Brain microvascular endothelial cell (primary cell): ENCODE measurements at regions not wholly inside any gene's neighbourhood (a gene's known extent, or its start where the extent isn't known, plus 50 kb on each side); places are given as distances from the start of the nearest gene placed in this dataset.

Experiments
- DNase-seq: peaks from one replicate; pipeline ENCODE4 v3.0.0-alpha.2; 2020
- H3K27ac ChIP-seq: fragments of 250-450 bp; sonication (Bioruptor Pico); 2 replicates; pipeline ENCODE4 v1.5.1; 2020; ENCODE audit warnings: mild to moderate bottlenecking, moderate library complexity
- H3K27me3 ChIP-seq: fragments of 250-450 bp; sonication (Bioruptor Pico); replicated peaks from 2 replicates; pipeline ENCODE4 v1.5.1; 2020; ENCODE audit warnings: mild to moderate bottlenecking
- H3K36me3 ChIP-seq: fragments of 250-450 bp; sonication (Bioruptor Pico); replicated peaks from 2 replicates; pipeline ENCODE4 v1.5.1; 2020; ENCODE audit warnings: mild to moderate bottlenecking
- H3K4me3 ChIP-seq: 2 replicates; pipeline ENCODE4 v1.5.1; 2011; ENCODE audit warnings: low read depth, mild to moderate bottlenecking, control low read depth, low read length, moderate library complexity
- in situ Hi-C: cut with HindIII; loops from 2 replicates; pipeline ENCODE4 v1.10.0; 2017; ENCODE audit warnings: low sequenced_read_pairs, low pct_ligation_motif_present
- TF ChIP-seq, protein P1 (sequence below): IDR thresholded peaks from 2 replicates; pipeline ENCODE4 v1.5.1; 2011; ENCODE audit warnings: low read depth, mild to moderate bottlenecking, moderate library complexity, low read length, control low read depth, inconsistent platforms; ENCODE audit errors: missing control alignments

DNA sequence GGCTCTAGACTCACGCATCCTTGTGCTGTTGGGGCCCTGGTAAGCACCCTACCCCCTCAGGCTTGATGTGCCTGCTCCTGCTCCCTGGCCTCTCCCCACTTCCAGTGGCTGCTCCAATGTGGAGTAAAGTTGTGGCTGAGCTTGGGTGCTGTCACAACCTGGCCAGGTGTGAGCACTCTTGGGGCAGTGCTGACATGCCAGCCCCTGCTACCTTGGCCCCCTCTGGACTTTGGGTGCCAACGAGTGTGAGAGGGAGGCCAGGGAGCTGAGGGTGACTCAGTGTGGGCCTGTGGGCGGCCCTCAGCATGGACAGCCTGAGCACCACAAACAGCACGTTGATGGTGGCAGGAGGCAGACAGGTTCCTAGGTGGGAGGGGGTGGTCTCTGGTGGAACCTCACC is 870.2 kb upstream of the C9orf72 start:
- H3K27ac ChIP-seq: no peak overlapping the region
- TF ChIP-seq, protein P1, sequence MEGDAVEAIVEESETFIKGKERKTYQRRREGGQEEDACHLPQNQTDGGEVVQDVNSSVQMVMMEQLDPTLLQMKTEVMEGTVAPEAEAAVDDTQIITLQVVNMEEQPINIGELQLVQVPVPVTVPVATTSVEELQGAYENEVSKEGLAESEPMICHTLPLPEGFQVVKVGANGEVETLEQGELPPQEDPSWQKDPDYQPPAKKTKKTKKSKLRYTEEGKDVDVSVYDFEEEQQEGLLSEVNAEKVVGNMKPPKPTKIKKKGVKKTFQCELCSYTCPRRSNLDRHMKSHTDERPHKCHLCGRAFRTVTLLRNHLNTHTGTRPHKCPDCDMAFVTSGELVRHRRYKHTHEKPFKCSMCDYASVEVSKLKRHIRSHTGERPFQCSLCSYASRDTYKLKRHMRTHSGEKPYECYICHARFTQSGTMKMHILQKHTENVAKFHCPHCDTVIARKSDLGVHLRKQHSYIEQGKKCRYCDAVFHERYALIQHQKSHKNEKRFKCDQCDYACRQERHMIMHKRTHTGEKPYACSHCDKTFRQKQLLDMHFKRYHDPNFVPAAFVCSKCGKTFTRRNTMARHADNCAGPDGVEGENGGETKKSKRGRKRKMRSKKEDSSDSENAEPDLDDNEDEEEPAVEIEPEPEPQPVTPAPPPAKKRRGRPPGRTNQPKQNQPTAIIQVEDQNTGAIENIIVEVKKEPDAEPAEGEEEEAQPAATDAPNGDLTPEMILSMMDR: no peak
- in situ Hi-C loops: no loop called here
- no peak overlapping the region for H3K4me3 ChIP-seq
- no peaks in the 10 kb centered on the region for H3K36me3 ChIP-seq
- H3K27me3 ChIP-seq: no peaks in the 10 kb centered on the region
- DNase-seq: no peak

DNA sequence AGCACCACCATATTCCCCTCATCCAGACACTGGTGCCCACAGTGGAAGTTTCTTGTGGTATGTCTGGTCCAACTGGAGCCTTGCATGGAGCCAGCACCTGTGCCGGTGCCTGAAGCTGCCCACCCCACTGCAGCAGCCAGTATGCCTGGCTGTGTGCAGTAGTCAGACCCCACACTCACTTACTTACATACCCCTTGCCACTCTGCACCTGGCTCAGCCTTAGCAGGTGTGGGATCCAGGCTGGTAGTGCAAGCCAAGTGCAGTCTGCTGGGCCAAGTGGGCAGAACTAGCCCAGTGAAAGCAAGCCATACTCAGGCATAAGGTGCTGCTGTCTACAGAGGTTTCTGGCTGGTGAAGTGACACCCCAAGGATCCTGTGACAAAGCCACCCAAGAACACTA is 871.4 kb upstream of the C9orf72 start:
- TF ChIP-seq, protein P1: no peak
- no peak for DNase-seq
- H3K27ac ChIP-seq: no peak overlapping the region
- H3K4me3 ChIP-seq: no peak overlapping the region
- in situ Hi-C loops: no loop called here
- no peaks in the 10 kb centered on the region for H3K27me3 ChIP-seq
- H3K36me3 ChIP-seq: no peaks in the 10 kb centered on the region

DNA sequence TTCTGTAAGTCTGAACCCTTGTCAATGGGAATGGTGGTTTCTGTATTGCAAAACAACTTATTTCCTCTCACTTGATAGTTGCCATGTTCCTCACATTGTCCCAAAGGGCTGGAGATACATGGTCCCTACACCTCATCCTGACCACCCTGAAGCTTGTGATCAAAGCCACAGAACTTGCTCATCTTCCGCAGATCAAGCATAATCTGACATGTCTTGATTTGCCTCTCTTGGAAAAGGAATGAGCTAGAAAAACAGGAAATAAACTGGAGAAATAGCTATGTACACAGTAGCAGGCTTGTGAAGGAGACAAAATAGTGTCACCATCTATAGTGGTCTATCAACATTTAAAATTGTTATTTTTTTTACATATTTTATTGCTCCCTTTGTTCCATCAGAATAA is 871.9 kb upstream of the C9orf72 start:
- TF ChIP-seq, protein P1: no peak
- in situ Hi-C loops: no loop called here

DNA sequence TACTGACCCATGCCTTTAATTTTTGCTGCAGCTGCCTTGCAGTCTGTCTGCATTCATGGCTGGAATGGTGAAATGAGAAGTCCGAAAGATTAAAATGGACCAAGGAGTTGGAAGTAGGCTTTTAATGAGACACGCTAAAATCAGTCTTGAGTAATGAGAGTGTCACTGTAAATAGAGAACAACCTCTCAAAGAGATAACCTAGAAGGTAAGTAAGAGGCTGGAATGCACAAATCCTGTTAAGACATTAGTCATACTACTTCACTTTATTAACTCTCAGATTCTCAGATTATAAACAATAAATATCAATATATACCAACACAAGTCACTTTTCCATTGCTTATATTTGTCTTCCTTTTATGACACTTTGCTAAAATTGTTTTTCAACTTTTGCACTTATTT is 880.6 kb upstream of the C9orf72 start:
- Histone ChIP-seq H3K4me3 (no peak overlapping the region), H3K27me3 (no peaks in the 10 kb centered on the region), H3K36me3 (no peaks in the 10 kb centered on the region), H3K27ac (no peak overlapping the region)
- in situ Hi-C loops: no loop called here
- TF ChIP-seq, protein P1: no peak
- no peak for DNase-seq

More for the DNA sequence above, 871.9 kb upstream of the C9orf72 start:
- Histone ChIP-seq H3K4me3 (no peak overlapping the region), H3K36me3 (no peaks in the 10 kb centered on the region), H3K27me3 (no peaks in the 10 kb centered on the region), H3K27ac (no peak overlapping the region)
- no peak for DNase-seq

DNA sequence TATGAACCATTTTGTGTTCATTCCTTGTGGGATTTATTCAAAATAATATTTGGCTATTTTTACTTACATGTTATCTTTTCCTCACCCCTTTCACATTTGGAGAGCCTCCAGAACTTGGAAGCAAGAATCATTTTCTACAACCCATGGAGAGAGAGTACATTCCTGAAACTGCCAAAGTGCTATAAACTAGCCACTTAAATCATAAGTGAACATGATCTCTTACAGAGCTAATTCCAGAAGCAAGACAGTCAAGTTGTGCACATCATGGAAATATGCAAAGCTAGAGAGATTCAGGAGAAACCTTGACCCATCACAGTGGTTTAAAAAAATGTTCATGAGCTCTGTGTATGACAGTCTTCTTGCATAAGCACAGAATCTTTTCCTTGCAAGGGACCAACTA is 883.6 kb upstream of the C9orf72 start:
- Histone ChIP-seq H3K27me3 (no peaks in the 10 kb centered on the region), H3K4me3 (no peak overlapping the region), H3K27ac (no peak overlapping the region), H3K36me3 (no peaks in the 10 kb centered on the region)
- DNase-seq: no peak
- TF ChIP-seq, protein P1: no peak
- in situ Hi-C loops: no loop called here

DNA sequence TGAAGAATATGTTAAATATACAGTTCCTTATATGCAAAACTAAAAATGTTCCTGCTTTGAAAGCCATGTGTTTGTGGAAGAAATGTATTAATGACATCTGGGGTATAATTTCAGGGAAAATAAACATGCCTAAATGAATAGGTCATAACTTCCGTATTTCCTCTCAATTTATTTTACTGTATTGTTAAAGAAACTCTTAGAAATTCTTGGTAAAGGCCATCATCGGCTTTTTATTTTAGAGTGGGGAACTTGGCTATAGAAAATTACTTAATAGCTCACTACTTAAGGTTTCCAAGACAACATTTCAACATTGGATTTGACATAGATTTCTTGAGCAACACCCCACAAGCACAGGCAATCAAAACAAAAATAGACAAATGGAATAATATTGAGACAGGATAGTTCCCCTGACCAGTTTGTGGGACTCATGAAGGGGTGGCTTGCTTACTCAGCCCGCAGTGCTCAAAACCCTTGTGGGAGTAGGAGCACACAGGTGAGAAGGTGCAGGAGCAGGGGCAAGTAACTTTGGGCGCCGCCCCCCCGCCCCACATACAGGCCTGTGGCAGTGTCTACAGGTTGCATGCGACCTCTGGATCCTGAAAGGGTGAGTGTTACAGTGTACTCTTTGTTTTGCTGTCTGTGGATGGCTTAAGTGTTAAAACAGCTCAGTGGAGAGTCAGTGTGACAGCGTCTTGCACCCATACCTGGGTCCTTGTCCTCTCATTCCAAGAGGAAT is 891.4 kb upstream of the C9orf72 start:
- no peaks in the 10 kb centered on the region for H3K27me3 ChIP-seq
- no peaks in the 10 kb centered on the region for H3K36me3 ChIP-seq
- no peak overlapping the region for H3K27ac ChIP-seq
- no peak overlapping the region for H3K4me3 ChIP-seq
- in situ Hi-C loops: no loop called here
- TF ChIP-seq, protein P1: no peak
- no peak for DNase-seq
